C4-2B (cell line): ENCODE measurements at regions not wholly inside any gene's neighbourhood (a gene's known extent, or its start where the extent isn't known, plus 50 kb on each side); places are given as distances from the start of the nearest gene placed in this dataset.

ENCODE experiments used
- CTCF ChIP-seq: fragments of 450-650 bp; conservative IDR thresholded peaks from 2 replicates; pipeline ENCODE4 v1.5.1; 2017; ENCODE audit warnings: mild to moderate bottlenecking
- ZFX ChIP-seq: fragments of 450-650 bp; IDR thresholded peaks from 2 replicates; pipeline ENCODE4 v1.6.1; 2017

DNA sequence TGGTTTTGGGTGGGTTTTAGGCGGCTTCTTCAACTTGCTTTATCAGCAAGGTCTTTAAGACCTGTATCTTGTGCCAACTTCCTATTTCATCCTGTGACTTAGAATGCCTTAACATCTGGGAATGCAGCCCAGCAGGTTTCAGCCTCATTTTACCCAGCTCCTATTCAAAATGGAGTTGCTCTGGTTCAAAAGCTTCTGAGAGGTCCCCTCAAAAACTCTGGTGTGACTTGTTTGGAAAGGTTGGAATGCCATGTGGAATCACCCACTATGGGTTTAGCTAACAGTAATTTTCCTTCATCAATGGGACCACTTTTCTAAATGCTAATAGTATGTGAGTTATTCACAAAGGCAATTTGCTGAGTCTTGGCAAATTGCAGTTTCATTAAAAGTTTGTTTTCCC is 509.4 kb upstream of the SMIM21 start:
- no peak for TF ChIP-seq CTCF
- TF ChIP-seq ZFX: no peak
